ENCODE measurements at regions not wholly inside any gene's neighbourhood (a gene's known extent, or its start where the extent isn't known, plus 50 kb on each side); places are given as distances from the start of the nearest gene placed in this dataset.

DNA sequence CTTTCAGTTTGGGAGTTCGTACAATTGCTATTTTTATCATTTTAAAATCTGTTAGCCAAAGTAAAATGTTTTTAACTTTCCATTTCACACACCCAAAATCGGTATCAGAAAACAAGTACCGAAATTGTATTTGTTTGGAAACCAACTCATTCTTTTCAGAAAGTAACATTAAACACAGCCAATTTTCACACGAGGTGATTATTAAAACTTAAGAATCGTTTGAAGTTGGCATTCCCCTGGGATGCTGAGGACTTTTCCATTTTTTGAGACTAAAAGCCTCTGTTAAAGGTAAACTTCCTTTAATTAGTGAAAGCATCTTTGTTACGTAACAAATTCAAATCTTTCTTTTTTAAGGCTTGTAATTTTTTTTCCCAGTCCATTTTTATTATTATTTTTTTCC lies 623.0 kb downstream of the VRK1 start:
- no peaks in the 10 kb centered on the region for H3K27me3 Mint-ChIP-seq
- H3K9me3 Mint-ChIP-seq = no peaks in the 10 kb centered on the region
- no peaks in the 10 kb centered on the region for H3K4me1 Mint-ChIP-seq
- ATAC-seq = no peak
- no peak overlapping the region for H3K27ac Mint-ChIP-seq
- H3K36me3 Mint-ChIP-seq = no peaks in the 10 kb centered on the region
- no peak overlapping the region for H3K4me3 Mint-ChIP-seq

- Mint-ChIP-seq H3K36me3 (no peaks in the 10 kb centered on the region), H3K27ac (no peak overlapping the region), H3K9me3 (no peaks in the 10 kb centered on the region), H3K4me3 (no peak overlapping the region), H3K27me3 (no peaks in the 10 kb centered on the region), H3K4me1 (no peaks in the 10 kb centered on the region)
- no peak for ATAC-seq
Measured at GRCh38 chr14:97426776-97427175, 629.6 kb downstream of the VRK1 start.

DNA sequence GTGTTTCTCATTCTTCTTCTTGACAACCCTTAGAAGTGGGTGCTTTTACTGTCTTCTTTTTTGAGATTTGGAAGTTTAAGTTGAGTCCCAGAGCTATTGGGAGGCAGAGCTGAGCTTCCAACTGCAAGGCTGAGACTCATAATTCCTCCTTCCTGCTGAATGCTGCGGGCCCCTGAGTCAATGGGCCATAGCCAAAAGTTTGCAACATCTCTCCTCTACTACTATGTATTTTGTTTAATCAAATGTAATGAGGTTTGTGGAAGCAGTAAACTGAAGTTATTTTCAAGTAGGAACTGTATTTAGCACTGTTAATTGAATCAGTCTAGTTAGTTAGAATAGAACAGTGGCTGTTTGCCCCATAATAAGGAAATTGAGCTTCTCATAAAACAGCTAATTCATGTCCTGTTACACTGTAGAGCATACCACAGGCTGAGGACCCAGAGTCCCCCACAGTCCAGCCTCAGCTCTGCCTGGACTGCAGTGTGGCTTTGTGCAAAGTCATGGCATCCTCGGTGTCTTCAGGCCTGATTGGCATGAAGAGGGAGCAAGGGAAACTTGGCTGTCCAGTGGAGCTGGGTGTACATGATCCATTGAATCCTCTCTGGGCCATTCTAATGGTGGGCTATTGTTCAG lies 631.7 kb downstream of the VRK1 start:
- Mint-ChIP-seq H3K27ac (no peak overlapping the region), H3K4me3 (no peak overlapping the region), H3K36me3 (no peaks in the 10 kb centered on the region), H3K9me3 (no peaks in the 10 kb centered on the region), H3K27me3 (no peaks in the 10 kb centered on the region), H3K4me1 (no peaks in the 10 kb centered on the region)
- ATAC-seq = no peak

- Mint-ChIP-seq H3K36me3 (no peaks in the 10 kb centered on the region), H3K27me3 (no peaks in the 10 kb centered on the region), H3K9me3 (no peaks in the 10 kb centered on the region), H3K4me3 (no peak overlapping the region), H3K27ac (no peak overlapping the region), H3K4me1 (no peaks in the 10 kb centered on the region)
- ATAC-seq = no peak
Measured at GRCh38 chr14:97432586-97432985, 635.4 kb downstream of the VRK1 start.

- no peak overlapping the region for H3K27ac Mint-ChIP-seq
- H3K27me3 Mint-ChIP-seq = no peaks in the 10 kb centered on the region
- no peak overlapping the region for H3K4me3 Mint-ChIP-seq
- peaks cover 5% of the 10 kb centered on the region for H3K9me3 Mint-ChIP-seq
- no peak for ATAC-seq
- H3K36me3 Mint-ChIP-seq = no peaks in the 10 kb centered on the region
- H3K4me1 Mint-ChIP-seq = no peaks in the 10 kb centered on the region
Measured at GRCh38 chr14:97441740-97442362, 644.7 kb downstream of the VRK1 start.

- no peaks in the 10 kb centered on the region for H3K36me3 Mint-ChIP-seq
- H3K4me1 Mint-ChIP-seq = no peaks in the 10 kb centered on the region
- no peak for ATAC-seq
- peaks cover 5% of the 10 kb centered on the region for H3K9me3 Mint-ChIP-seq
- H3K4me3 Mint-ChIP-seq = no peak overlapping the region
- H3K27me3 Mint-ChIP-seq = no peaks in the 10 kb centered on the region
- no peak overlapping the region for H3K27ac Mint-ChIP-seq
Measured at GRCh38 chr14:97442363-97442762, 645.2 kb downstream of the VRK1 start.

- Mint-ChIP-seq H3K27ac (no peak overlapping the region), H3K4me3 (no peak overlapping the region), H3K27me3 (no peaks in the 10 kb centered on the region), H3K4me1 (no peaks in the 10 kb centered on the region), H3K36me3 (no peaks in the 10 kb centered on the region), H3K9me3 (peaks cover 5% of the 10 kb centered on the region)
- no peak for ATAC-seq
Measured at GRCh38 chr14:97443412-97443811, 646.2 kb downstream of the VRK1 start.

GRCh38 chr14:97444248-97444647 lies 647.1 kb downstream of the VRK1 start:
- no peak overlapping the region for H3K27ac Mint-ChIP-seq
- H3K4me1 Mint-ChIP-seq = no peaks in the 10 kb centered on the region
- H3K27me3 Mint-ChIP-seq = no peaks in the 10 kb centered on the region
- no peaks in the 10 kb centered on the region for H3K36me3 Mint-ChIP-seq
- no peak for ATAC-seq
- H3K9me3 Mint-ChIP-seq = peaks cover 5% of the 10 kb centered on the region
- H3K4me3 Mint-ChIP-seq = no peak overlapping the region

- Mint-ChIP-seq H3K27me3 (no peaks in the 10 kb centered on the region), H3K9me3 (peaks cover 2% of the 10 kb centered on the region), H3K4me1 (no peaks in the 10 kb centered on the region), H3K27ac (no peak overlapping the region), H3K36me3 (no peaks in the 10 kb centered on the region), H3K4me3 (no peak overlapping the region)
- no peak for ATAC-seq
Measured at GRCh38 chr14:97445367-97445766, 648.2 kb downstream of the VRK1 start.

GRCh38 chr14:97446087-97446486 lies 648.9 kb downstream of the VRK1 start:
- H3K27ac Mint-ChIP-seq = no peak overlapping the region
- no peaks in the 10 kb centered on the region for H3K27me3 Mint-ChIP-seq
- no peaks in the 10 kb centered on the region for H3K4me1 Mint-ChIP-seq
- no peaks in the 10 kb centered on the region for H3K36me3 Mint-ChIP-seq
- peaks cover 2% of the 10 kb centered on the region for H3K9me3 Mint-ChIP-seq
- H3K4me3 Mint-ChIP-seq = no peak overlapping the region
- no peak for ATAC-seq

GRCh38 chr14:97452314-97452713 lies 655.1 kb downstream of the VRK1 start:
- H3K4me3 Mint-ChIP-seq = no peak overlapping the region
- no peaks in the 10 kb centered on the region for H3K9me3 Mint-ChIP-seq
- no peaks in the 10 kb centered on the region for H3K36me3 Mint-ChIP-seq
- no peak for ATAC-seq
- no peak overlapping the region for H3K27ac Mint-ChIP-seq
- peaks cover 8% of the 10 kb centered on the region for H3K27me3 Mint-ChIP-seq
- no peaks in the 10 kb centered on the region for H3K4me1 Mint-ChIP-seq

DNA sequence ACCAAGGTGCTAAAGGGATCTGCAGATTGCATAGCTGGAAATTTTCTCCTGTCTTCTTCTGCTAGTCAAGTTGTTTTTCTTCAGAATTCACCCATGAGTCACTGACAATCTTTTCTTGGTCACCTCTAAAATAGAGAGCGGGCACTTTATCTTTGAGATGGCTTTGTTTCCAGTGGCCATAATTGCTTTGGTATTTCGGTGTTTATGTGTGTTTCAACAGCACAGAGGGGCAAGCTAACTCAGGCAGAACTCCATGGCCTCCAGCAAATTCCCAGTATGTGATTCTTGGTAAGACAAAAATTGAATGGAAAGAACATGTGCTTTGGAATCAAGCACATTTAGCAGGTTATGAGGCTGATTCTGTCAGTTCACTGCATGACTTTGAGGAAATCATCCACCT lies 656.8 kb downstream of the VRK1 start:
- Mint-ChIP-seq H3K27ac (no peak overlapping the region), H3K36me3 (no peaks in the 10 kb centered on the region), H3K9me3 (peaks cover 3% of the 10 kb centered on the region)

GRCh38 chr14:97456462-97456861 lies 659.3 kb downstream of the VRK1 start:
- Mint-ChIP-seq H3K27me3 (peaks cover 30% of the 10 kb centered on the region), H3K4me1 (peaks cover 9% of the 10 kb centered on the region), H3K36me3 (no peaks in the 10 kb centered on the region), H3K27ac (no peak overlapping the region), H3K4me3 (no peak overlapping the region), H3K9me3 (peaks cover 5% of the 10 kb centered on the region)
- ATAC-seq = no peak

More for the DNA sequence above, 656.8 kb downstream of the VRK1 start:
- no peak overlapping the region for H3K4me3 Mint-ChIP-seq
- no peak for ATAC-seq
- peaks cover 25% of the 10 kb centered on the region for H3K27me3 Mint-ChIP-seq
- H3K4me1 Mint-ChIP-seq = peaks cover 6% of the 10 kb centered on the region

GRCh38 chr14:97456958-97457357 lies 659.8 kb downstream of the VRK1 start:
- peaks cover 30% of the 10 kb centered on the region for H3K27me3 Mint-ChIP-seq
- no peak overlapping the region for H3K27ac Mint-ChIP-seq
- no peak for ATAC-seq
- peaks cover 9% of the 10 kb centered on the region for H3K4me1 Mint-ChIP-seq
- H3K9me3 Mint-ChIP-seq = peaks cover 5% of the 10 kb centered on the region
- no peaks in the 10 kb centered on the region for H3K36me3 Mint-ChIP-seq
- H3K4me3 Mint-ChIP-seq = no peak overlapping the region

DNA sequence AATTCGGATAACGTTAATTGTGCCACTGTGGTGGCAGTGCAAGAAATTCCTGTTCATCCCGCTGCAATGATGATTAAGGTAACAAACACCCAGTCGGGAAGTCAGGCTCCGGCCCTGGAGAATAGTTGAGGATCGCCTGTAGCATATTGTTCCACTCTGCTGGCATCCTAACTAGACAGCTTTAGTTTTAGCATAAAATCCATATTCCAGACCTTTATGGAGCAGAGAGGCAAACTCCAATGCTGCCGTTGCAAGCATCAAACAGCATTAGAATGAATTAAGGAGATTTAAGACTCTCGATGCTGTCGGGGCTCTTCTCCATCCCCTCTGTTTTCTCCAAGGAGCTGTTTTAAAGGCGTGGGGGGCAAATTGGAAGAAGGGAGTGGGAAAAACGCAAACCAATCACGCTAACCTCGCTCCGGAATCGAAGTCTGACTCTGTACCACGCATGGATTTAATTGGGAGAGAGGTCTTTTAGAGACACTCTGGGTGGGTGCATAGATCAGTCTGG lies 660.4 kb downstream of the VRK1 start:
- H3K36me3 Mint-ChIP-seq = no peaks in the 10 kb centered on the region

DNA sequence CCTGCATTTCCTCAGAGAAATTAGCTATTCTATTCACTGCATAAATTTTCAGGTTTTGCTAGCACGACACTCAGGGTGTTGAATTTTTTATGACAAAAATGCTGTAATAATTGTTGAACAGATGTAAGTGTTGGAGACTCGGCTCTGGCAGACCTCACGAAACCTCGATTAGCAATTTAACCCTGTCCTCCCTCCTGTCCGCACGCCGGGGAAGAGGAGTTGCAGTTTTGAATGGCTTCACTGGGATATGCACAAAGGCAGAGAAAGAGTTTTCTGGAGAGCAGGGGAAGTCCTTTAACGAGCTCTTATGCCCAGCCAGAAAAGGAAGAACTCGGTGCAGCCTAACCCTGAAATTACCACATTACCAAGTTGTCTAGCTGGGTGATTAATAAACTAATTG lies 661.1 kb downstream of the VRK1 start:
- Mint-ChIP-seq H3K9me3 (peaks cover 5% of the 10 kb centered on the region), H3K4me1 (peaks cover 9% of the 10 kb centered on the region), H3K36me3 (no peaks in the 10 kb centered on the region), H3K27ac (no peak overlapping the region), H3K27me3 (peaks cover 30% of the 10 kb centered on the region), H3K4me3 (no peak overlapping the region)
- no peak for ATAC-seq

More for the DNA sequence above, 660.4 kb downstream of the VRK1 start:
- Mint-ChIP-seq H3K27me3 (peaks cover 30% of the 10 kb centered on the region), H3K9me3 (peaks cover 5% of the 10 kb centered on the region), H3K27ac (no peak overlapping the region), H3K4me3 (no peak overlapping the region), H3K4me1 (peaks cover 9% of the 10 kb centered on the region)
- ATAC-seq = no peak

Data from stimulated activated memory B cell treated with anti-CD40 and anti-IgM and Interleukin-4, amounts not matched to agents 10 μg/mL and 1 μg/mL and 100 μg/mL, for 72 hours (primary cell).